Fibroblast of peridontal ligament (primary cell): ENCODE measurements at regions not wholly inside any gene's neighbourhood (a gene's known extent, or its start where the extent isn't known, plus 50 kb on each side); places are given as distances from the start of the nearest gene placed in this dataset.
"Not testable (repeated sequence)": the region's sequence is repeated elsewhere in the genome, so short reads cannot be mapped to it uniquely, and the experiment has no call there.

ENCODE experiments used
- DNase-seq: peaks from one replicate; pipeline ENCODE4 v3.0.0-alpha.2; 2010; ENCODE audit errors: extremely low read depth

DNA sequence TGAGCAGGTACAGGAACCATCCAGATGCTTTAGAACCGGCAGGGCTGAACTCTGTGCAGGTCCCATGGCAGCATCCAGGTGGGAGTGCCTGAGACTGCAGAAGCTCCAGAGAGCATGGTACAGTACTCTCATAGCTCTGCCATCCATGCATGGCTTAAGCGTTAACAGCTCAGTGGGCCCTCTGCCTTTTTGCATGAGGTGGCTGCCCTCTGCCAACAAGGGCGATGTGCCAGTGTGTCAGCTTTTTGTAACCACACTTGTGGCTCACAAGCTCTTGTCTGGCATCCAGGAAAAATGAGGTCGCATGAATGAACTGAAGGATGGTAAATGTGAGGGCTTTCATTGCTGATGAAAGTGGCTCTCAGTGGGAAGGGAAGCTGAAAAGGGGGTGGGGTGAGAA lies 950.1 kb downstream of the DIPK2A start:
- DNase-seq: no peak

- no peak for DNase-seq
Measured at GRCh38 chr3:144923046-144923775, 951.6 kb downstream of the DIPK2A start.

- no peak for DNase-seq
Measured at GRCh38 chr3:144930431-144930830, 958.8 kb downstream of the DIPK2A start.

GRCh38 chr3:144931590-144931989 lies 960.0 kb downstream of the DIPK2A start:
- DNase-seq: no peak

- no peak for DNase-seq
Measured at GRCh38 chr3:144942093-144942837, 970.6 kb downstream of the DIPK2A start.

GRCh38 chr3:144942838-144943197 lies 971.2 kb downstream of the DIPK2A start:
- DNase-seq: no peak

- no peak for DNase-seq
Measured at GRCh38 chr3:144947895-144948294, 976.3 kb downstream of the DIPK2A start.

GRCh38 chr3:144948711-144949110 lies 977.1 kb downstream of the DIPK2A start:
- DNase-seq: no peak

- no peak for DNase-seq
Measured at GRCh38 chr3:144953959-144954358, 982.3 kb downstream of the DIPK2A start.

DNA sequence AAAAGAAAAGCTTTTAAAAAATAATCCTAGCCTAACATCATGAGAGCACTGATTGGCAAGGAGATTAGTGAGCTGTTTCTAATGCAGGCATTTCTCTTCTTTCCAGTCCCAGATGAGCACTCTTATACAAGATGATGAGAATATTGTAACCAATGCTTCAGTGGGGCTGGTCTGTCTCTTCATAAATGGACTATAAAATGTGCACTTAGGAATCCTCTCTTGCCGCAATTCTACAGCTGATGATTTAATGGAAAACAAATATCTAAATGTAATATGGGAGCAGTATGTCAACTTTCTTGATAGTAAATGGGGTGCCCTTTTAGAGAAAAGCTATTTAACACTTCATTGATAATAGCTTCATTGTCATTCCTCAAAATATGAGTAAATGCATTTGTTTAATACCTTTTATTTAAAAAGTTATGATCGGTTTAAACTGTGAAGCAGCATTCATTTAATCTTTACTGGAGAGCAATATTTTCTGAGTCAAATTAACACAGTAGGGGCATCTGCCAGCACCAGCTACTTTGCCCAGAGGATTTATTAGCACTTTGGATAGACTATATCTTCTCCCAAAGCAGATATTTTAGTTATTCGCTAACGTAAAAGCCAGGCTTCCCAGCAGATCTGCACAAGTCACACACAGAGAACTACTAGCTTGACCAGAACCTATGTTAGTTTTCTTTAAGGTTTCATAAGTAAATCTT lies 985.9 kb downstream of the DIPK2A start:
- no peak for DNase-seq

GRCh38 chr3:144963810-144964209 lies 992.2 kb downstream of the DIPK2A start:
- peak; percentile 25 for DNase-seq

DNA sequence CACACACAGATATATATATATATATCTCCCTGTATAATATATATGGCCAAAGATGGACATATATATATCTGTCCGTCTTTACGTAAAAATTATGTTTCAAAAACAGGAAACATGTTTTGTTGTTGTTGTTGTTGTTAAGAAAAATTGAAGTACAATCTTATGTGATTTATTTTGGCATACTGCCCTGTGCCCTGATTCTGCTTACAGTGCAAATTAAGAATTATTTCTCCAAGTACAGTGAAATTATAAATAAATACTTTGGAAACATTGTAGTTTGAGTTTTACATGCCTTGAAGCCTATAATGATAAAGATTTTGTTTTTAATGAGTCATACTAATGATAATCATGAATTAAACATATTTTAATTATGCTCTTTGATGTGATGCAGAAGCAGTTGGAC lies 994.9 kb downstream of the DIPK2A start:
- DNase-seq: no peak

DNA sequence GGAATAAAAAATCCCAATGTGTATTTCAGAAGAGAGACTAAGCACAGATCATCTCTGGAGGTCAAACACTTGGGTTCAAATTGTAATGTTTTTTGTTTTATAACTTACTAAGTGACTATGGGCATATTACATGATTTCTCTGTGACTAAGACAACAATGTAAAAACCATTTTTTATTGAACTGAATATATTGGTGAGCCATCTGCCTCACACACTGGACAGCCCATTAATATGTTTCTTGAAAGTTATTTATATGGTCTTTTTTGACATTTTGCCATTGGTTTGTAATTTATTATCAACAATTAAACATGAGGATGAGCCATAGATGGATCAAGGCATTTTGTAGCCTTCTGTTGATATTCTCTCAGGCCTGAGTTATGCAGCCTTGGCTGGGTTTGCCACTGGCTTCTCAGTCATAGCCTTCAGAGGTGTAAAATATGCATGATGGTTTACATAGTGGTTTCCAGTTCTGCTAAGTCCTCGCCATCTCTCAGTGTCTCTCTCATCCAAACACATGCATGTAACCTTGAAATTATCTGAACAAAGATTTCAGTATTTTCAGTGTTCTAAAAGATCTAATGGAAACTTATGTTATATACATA lies 997.2 kb downstream of the DIPK2A start:
- DNase-seq: peak; percentile 13

DNA sequence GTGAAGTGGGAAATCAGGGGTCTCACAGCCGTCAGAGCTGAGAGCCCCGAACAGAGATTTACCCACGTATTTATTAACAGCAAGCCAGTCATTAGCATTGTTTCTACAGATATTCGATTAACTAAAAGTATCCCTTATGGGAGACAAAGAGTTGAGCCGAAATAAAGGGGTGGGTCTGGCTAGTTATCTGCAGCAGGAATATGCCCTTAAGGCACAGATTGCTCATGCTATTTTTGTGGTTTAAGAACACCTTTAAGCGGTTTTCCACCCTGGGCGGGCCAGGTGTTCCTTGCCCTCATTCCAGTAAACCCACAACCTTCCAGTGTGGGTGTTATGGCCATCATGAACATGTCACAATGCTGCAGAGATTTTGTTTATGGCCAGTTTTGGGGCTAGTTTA lies 1012.9 kb downstream of the DIPK2A start:
- DNase-seq: not testable (repeated sequence)

GRCh38 chr3:144989807-144990206 lies 1018.2 kb downstream of the DIPK2A start:
- DNase-seq: peak; percentile 1

- no peak for DNase-seq
Measured at GRCh38 chr3:144995856-144996255, 1024.2 kb downstream of the DIPK2A start.

DNA sequence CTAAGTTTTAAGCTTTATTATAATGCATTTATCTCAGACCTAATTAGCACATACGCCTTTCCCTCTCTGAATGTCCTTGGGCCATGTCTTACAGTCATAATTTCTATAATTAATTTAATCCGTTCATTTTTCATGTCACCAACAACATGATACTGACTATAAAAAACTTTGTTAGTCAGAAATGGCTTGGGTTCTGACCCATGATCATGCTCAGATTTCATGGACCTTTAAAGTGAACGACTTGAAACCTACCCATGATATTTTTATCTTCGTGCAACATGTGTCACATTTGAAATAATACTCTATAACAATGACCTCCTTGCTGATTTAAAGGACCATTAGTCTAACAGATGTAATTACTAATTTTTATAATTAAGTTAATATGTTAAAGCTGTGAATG lies 1033.8 kb downstream of the DIPK2A start:
- no peak for DNase-seq

DNA sequence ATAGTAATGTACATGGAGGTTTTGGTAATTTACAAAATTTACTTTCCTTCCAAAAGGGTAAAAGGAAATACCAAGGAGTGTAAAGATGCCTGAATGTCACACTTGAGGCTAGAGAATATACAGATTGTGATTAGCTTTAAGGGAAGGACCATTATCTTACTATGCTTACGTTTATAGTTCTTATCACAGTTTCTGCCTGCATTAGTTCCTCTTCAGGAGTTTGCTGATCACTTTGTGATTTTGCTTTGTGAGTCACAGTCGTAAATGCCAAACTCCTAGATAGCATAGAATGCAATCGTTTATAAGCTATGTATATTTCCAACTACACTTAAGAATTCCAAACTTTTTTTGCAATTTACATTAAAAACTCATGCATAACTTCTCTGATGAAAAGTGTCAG lies 1034.6 kb downstream of the DIPK2A start:
- no peak for DNase-seq

DNA sequence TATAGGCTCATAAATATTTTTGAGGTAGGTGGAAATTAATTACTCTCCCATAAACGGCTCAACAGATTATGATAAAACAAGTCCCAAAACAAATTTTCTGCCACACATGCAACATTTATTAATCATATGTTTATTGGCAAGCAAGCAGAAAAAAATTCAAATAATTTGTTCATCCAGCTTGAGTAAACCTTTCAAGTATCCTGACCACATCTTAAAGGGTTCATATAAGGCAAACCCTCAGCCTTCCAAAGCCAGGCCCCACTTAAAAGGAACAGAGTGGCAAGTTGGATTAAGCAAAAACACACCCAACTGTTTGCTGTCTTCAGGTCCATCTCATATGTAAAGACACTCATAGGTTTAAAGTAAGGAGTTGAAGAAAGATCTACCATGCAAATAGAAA lies 1042.3 kb downstream of the DIPK2A start:
- DNase-seq: no peak

GRCh38 chr3:145015253-145015652 lies 1043.6 kb downstream of the DIPK2A start:
- peak; percentile 4 for DNase-seq

- DNase-seq: no peak
Measured at GRCh38 chr3:145017959-145018358, 1046.3 kb downstream of the DIPK2A start.

- DNase-seq: no peak
Measured at GRCh38 chr3:145022447-145022846, 1050.8 kb downstream of the DIPK2A start.
